Ovary (tissue), 3 donors: ENCODE measurements at regions not wholly inside any gene's neighbourhood (a gene's known extent, or its start where the extent isn't known, plus 50 kb on each side); places are given as distances from the start of the nearest gene placed in this dataset.
"Not testable (repeated sequence)": the region's sequence is repeated elsewhere in the genome, so short reads cannot be mapped to it uniquely, and the experiment has no call there.

Source experiments
- POLR2A ChIP-seq: fragments of 450-650 bp; IDR thresholded peaks from one replicate; pipeline ENCODE4 v1.6.1; 2017; ENCODE audit warnings: antibody characterized with exemption, mild to moderate bottlenecking, moderate library complexity
- TF ChIP-seq, protein P1 (sequence below), 3 donors: fragments of 450-650 bp in 2 of 3; fragments of 200-600 bp in 1 of 3; IDR thresholded peaks; one replicate each; pipeline versions ENCODE4 v1.5.1 to v1.8.0; 2016 to 2022; ENCODE audit warnings: antibody characterized with exemption in 3 of 3, mild to moderate bottlenecking in 1 of 3
- donor health status: DM: no; HTN: no; CAD: no.

DNA sequence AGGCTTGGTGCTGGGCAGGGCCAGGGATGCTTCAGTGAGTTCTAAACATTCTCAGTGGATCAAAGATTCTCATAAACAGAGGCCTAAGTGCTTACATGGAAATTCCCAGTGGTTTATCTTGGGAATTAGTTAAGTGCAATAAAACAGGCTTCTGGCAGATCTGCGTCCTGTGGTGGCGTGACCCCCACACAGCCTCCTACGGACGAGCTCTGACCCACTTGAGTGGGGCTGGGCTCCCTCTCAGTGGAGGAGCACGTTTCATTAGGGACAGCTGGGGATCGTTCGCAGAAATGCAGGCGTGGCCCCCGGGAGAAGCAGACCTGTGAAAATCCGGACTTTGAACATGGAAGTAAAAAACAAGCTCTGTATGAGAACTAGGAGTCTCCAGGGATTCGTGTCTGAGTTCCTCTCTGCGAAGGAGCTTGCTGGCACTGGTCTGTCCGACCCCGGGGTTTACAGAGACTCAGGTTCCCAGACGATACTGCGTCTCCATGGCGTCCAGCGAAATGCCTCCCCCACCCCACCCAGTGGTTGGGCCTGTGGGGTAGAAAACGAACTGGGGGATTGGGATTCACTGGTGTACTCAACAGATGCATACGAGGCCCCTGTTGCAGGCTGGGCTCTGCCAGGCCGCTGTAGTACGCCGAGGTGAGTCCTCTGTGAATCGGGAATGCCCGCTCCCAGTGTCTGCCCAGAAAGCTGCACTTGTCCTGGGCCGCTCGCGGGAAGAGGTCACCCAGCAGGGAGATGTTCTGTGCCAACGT lies 117.6 kb downstream of the NPIPB11 start:
- TF ChIP-seq, protein P1, sequence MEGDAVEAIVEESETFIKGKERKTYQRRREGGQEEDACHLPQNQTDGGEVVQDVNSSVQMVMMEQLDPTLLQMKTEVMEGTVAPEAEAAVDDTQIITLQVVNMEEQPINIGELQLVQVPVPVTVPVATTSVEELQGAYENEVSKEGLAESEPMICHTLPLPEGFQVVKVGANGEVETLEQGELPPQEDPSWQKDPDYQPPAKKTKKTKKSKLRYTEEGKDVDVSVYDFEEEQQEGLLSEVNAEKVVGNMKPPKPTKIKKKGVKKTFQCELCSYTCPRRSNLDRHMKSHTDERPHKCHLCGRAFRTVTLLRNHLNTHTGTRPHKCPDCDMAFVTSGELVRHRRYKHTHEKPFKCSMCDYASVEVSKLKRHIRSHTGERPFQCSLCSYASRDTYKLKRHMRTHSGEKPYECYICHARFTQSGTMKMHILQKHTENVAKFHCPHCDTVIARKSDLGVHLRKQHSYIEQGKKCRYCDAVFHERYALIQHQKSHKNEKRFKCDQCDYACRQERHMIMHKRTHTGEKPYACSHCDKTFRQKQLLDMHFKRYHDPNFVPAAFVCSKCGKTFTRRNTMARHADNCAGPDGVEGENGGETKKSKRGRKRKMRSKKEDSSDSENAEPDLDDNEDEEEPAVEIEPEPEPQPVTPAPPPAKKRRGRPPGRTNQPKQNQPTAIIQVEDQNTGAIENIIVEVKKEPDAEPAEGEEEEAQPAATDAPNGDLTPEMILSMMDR (IDR thresholded peaks at IDR 0.05): not testable (repeated sequence)
- not testable (repeated sequence) for TF ChIP-seq POLR2A
